ENCODE measurements at regions not wholly inside any gene's neighbourhood (a gene's known extent, or its start where the extent isn't known, plus 50 kb on each side); places are given as distances from the start of the nearest gene placed in this dataset.
"Not testable (repeated sequence)": the region's sequence is repeated elsewhere in the genome, so short reads cannot be mapped to it uniquely, and the experiment has no call there.

GRCh38 chr21:23601549-23601948, 2005.7 kb downstream of the MRPL39 start:
- DNase-seq (ENCODE audit: low read depth), result no peak
- TF ChIP-seq CTCF (IDR thresholded peaks at IDR 0.05; ENCODE audit: control insufficient read depth, insufficient read depth, low read depth, low read length, missing control alignments), result no peak
- no peak overlapping the region for H3K4me3 ChIP-seq (ENCODE audit: control insufficient read depth, low read depth, low read length)

GRCh38 chr21:23593582-23593981, 2013.7 kb downstream of the MRPL39 start:
- TF ChIP-seq CTCF (IDR thresholded peaks at IDR 0.05; ENCODE audit: control insufficient read depth, insufficient read depth, low read depth, low read length, missing control alignments), result no peak
- no peak for DNase-seq (ENCODE audit: low read depth)

GRCh38 chr21:23585419-23585818, 2021.9 kb downstream of the MRPL39 start:
- TF ChIP-seq CTCF (IDR thresholded peaks at IDR 0.05; ENCODE audit: control insufficient read depth, insufficient read depth, low read depth, low read length, missing control alignments), result no peak
- no peak for DNase-seq (ENCODE audit: low read depth)
- H3K4me3 ChIP-seq (ENCODE audit: control insufficient read depth, low read depth, low read length), result no peak overlapping the region

More at GRCh38 chr21:23593582-23593981, 2013.7 kb downstream of the MRPL39 start:
- no peak overlapping the region for H3K4me3 ChIP-seq (ENCODE audit: control insufficient read depth, low read depth, low read length)

- DNase-seq (ENCODE audit: low read depth), result no peak
- no peak overlapping the region for H3K4me3 ChIP-seq (ENCODE audit: control insufficient read depth, low read depth, low read length)
- TF ChIP-seq CTCF (IDR thresholded peaks at IDR 0.05; ENCODE audit: control insufficient read depth, insufficient read depth, low read depth, low read length, missing control alignments), result no peak
Measured at GRCh38 chr21:23579573-23579972, 2027.7 kb downstream of the MRPL39 start.

GRCh38 chr21:23578027-23578426, 2029.3 kb downstream of the MRPL39 start:
- no peak for DNase-seq (ENCODE audit: low read depth)
- no peak for TF ChIP-seq CTCF (IDR thresholded peaks at IDR 0.05; ENCODE audit: control insufficient read depth, insufficient read depth, low read depth, low read length, missing control alignments)
- H3K4me3 ChIP-seq (ENCODE audit: control insufficient read depth, low read depth, low read length), result no peak overlapping the region

- no peak overlapping the region for H3K4me3 ChIP-seq (ENCODE audit: control insufficient read depth, low read depth, low read length)
- no peak for DNase-seq (ENCODE audit: low read depth)
- TF ChIP-seq CTCF (IDR thresholded peaks at IDR 0.05; ENCODE audit: control insufficient read depth, insufficient read depth, low read depth, low read length, missing control alignments), result no peak
Measured at GRCh38 chr21:23574932-23575331, 2032.3 kb downstream of the MRPL39 start.

GRCh38 chr21:23548924-23549323, 2058.4 kb downstream of the MRPL39 start:
- not testable (repeated sequence) for H3K4me3 ChIP-seq (ENCODE audit: control insufficient read depth, low read depth, low read length); DNase-seq (ENCODE audit: low read depth)

All from AG09309 (cell line).